ENCODE measurements at regions not wholly inside any gene's neighbourhood (a gene's known extent, or its start where the extent isn't known, plus 50 kb on each side); places are given as distances from the start of the nearest gene placed in this dataset.
"Not testable (repeated sequence)": the region's sequence is repeated elsewhere in the genome, so short reads cannot be mapped to it uniquely, and the experiment has no call there.

DNA sequence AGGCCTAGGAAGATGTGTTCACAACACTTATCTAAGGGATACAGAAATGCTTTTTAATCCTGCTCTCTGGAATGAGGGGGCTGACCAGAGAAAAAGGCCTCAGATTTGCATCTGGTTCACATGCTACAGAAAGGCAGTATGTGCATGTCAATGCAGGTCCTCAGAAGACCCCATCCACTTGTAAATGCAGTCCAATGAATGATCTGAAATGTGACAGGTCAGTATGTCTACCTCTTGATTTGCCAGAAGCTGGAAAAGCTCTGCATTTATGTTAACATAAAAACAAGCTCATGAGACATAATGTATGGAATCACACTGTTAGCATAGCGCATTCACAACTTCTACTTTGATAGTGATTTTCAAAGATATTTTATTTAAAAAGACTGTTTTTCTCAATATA lies 367.4 kb upstream of the CHORDC1 start:
- no peak for DNase-seq (ENCODE audit: low read depth)

DNA sequence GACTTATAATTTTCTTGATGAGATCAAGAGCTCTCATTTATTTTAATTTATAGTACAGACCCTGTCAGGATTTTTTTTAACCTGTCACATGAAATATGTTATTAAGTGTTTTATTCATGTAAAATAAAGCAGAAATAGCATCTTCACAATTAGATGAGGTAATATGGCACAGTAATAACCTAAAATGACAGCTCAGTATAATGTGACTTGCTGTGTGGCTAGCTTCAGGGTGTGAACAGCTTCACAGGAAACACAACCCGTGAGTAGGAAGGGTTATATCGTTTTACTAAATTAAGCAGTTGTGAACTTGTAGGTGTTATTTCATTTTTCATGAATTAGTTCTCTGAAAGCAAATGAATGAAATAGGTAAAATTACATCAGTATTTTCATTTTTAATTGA lies 366.9 kb upstream of the CHORDC1 start:
- DNase-seq (ENCODE audit: low read depth): no peak

DNA sequence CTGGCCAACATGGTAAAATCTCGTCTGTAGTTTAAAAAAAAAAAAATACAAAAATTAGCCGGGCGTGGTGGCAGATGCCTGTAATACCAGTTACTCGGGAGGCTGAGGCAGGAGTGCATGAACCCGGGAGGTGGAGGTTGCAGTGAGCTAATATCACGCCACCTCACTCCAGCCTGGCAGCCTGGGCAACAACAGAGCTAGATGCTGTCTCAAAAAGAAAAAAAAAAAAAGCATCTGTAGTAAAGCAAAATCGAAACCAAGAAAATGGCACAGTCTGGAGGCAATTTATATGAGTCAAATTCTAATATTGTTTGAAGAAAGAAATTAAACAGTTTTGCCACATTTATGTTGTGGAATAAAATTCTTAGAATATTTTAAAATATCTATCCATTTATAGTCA lies 365.0 kb upstream of the CHORDC1 start:
- DNase-seq (ENCODE audit: low read depth): no peak

GRCh38 chr11:90585491-90585890 lies 362.6 kb upstream of the CHORDC1 start:
- DNase-seq (ENCODE audit: low read depth): no peak

- not testable (repeated sequence) for DNase-seq (ENCODE audit: low read depth)
These were observed 360.1 kb upstream of the CHORDC1 start for GRCh38 chr11:90582999-90583398.

DNA sequence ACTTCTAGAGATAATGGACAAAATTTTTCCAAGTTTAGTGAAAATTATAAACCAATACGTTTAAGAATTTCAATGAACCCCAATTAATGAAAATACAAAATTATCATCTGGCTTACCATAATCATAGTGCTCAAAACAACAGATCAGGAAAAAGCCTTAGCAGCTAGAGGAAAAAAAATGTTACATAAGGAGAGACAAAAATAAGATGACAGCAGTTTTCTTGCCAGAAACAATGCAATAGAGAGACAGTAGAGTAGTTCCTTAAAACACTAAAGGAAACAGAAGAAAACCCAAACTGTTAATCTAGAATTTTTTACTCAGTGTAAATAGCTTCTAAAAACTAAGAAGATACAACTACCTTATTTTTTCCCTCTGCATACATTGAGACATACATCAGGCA lies 341.7 kb upstream of the CHORDC1 start:
- no peak for DNase-seq (ENCODE audit: low read depth)

DNA sequence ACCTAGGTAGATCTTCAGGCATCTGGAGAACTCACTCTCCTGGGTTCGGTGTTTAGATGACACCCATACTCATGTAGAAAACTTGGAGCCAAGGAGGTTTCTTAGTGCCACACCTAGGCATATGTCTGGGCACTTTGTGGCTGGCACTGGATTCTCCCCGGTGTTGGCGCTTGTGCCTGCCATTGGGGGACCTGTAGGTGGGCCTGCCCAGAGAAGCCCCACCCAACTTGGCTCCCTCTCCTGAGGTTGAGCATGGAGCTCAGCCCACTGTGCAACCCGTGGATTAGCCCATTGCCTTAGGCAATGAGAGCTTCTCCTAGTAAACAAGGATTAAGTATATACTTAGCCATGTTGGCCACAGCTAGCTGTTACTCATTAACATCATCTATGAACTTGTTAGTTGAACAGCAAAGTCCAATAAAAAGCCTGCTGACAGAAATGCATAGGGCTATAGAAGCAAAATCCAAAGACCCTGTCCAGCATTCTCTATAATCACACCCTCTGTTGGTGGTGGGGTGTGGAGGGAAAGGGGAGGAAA lies 335.5 kb upstream of the CHORDC1 start:
- no peak for DNase-seq (ENCODE audit: low read depth)

DNA sequence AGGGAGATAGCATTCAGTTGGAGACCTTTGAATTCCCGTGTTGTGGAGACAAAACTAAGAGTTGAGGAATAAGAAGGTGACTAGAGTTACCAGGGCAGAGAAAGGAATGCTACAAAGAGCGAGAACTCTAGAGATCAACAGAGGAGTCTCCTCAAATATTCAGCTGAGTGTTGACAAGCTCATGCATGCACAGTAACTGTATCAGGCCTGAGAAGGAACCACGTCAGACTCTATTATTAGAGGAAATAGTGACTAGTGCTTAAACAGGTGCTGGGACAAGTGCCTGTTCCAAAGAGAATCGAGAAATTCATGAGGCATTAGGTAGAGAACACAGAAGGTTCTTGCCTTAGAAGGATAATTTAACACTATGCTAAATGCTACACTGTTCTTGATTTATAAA lies 333.8 kb upstream of the CHORDC1 start:
- no peak for DNase-seq (ENCODE audit: low read depth)

DNA sequence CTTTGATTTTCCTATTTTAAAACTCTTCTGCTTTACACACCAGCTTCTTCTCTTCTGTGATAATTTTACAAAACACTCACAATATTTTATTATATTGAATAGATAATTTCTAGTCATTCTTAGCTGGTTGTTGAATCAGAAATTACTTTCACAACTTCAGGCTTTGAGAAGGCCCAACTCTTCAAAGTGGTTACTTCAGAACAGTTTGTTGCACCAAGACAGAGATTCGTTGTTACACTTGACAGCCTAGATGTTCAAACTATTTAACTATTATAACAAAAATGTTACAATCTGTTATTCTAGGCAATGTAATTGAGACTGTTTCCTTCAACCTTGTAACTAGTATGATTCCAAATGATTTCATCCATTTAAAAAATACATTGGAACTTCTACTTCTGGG lies 333.2 kb upstream of the CHORDC1 start:
- no peak for DNase-seq (ENCODE audit: low read depth)

GRCh38 chr11:90555477-90555876 lies 332.6 kb upstream of the CHORDC1 start:
- no peak for DNase-seq (ENCODE audit: low read depth)

- DNase-seq (ENCODE audit: low read depth): no peak
These were observed 319.2 kb upstream of the CHORDC1 start for GRCh38 chr11:90542092-90542491.

DNA sequence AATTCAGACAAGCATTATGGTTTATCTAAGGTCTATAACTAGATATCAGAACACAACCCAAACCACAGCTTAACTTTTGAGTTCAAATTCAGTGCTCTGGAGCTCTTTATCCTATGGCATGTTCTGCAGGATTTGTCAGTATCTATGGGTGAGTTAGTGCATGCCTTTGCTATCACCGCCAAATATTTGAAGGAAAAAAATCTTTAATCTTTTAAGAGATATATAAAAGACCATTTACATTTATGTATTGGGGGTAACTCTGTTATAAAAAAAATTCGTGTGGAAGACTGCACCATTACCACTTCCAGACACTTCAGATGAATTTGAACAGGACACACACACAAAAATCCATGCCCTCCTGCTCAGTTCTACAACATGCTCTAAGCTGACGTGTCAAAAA lies 313.5 kb upstream of the CHORDC1 start:
- DNase-seq (ENCODE audit: low read depth): no peak

DNA sequence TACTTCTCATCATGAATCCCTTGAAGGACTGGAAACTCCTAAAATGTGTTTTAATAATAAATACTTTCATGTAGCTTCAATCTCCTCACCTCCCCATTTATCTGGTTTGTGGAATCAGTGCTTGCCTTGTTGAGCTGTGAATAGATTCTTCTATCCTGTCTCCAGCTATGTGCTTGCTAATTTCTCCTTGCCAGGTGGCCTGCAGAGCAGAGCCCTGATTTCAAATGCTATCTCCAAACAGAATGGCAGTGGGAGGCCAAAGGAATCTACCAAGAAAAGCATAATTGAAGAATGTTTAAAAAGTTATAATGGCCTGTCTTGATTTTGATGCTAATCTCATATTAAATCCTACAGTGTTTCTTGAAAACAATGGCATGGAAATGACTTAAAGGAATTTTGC lies 309.3 kb upstream of the CHORDC1 start:
- DNase-seq (ENCODE audit: low read depth): no peak

GRCh38 chr11:90531001-90531400 lies 308.2 kb upstream of the CHORDC1 start:
- no peak for DNase-seq (ENCODE audit: low read depth)

- no peak for DNase-seq (ENCODE audit: low read depth)
These were observed 303.1 kb upstream of the CHORDC1 start for GRCh38 chr11:90525962-90526361.

DNA sequence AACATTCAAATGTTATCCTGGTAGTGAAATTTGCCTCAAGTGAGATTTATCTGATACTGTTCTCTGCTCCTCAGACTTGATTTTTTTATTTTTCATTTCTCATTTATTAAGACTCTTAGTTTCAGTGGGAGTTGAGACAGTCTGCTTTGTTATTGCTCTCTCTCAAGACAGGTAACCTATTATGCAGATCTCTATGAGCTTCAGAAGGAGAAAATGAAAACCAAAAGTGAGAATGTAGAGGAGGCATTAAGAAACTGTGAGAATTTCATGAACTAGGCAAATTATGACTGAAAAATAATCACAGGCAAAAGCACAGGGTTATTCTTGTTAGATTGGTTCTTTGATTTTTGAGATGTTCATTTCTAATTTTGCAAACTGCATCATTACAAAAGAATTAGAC lies 290.0 kb upstream of the CHORDC1 start:
- no peak for DNase-seq (ENCODE audit: low read depth)

DNA sequence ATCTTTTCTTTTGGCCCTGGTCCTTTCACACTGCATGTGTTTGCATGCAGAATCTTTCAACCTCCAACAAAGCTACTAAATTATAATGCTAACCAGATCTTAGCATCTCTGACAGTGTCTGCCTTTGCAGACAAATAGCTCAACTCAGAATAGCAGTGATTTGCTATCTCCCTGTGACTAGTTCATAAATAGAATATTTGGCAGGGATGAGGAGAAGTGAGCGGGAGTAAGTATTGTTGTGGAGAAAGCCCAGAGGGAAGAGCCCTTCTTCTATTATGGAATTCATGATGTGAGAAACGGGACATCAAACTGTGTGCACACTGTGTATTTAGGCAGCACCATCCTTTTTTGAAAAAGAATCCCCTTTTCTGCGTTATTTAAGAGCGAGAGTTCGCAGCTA lies 288.0 kb upstream of the CHORDC1 start:
- DNase-seq (ENCODE audit: low read depth): no peak

- no peak for DNase-seq (ENCODE audit: low read depth)
These were observed 278.2 kb upstream of the CHORDC1 start for GRCh38 chr11:90500922-90501568.

DNA sequence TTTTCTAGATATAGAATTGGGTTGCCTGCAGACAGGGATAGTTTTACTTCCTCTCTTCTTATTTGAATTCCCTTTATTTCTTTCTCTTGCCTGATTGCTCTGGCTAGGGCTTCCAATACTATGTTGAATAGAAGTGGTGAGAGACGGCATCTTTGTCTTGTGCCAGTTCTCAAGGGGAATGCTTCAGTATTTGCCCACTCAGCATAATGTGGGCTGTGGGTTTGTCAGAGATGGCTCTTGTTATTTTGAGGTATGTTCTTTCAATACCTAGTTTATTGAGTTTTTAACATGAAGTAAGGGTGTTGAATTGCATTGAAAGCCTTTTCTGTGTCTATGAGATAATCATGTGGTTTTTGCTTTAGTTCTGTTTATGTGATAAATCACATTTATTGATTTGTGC lies 273.9 kb upstream of the CHORDC1 start:
- DNase-seq (ENCODE audit: low read depth): no peak

GRCh38 chr11:90493379-90493778 lies 270.5 kb upstream of the CHORDC1 start:
- DNase-seq (ENCODE audit: low read depth): no peak

GRCh38 chr11:90491466-90491865 lies 268.6 kb upstream of the CHORDC1 start:
- no peak for DNase-seq (ENCODE audit: low read depth)

DNA sequence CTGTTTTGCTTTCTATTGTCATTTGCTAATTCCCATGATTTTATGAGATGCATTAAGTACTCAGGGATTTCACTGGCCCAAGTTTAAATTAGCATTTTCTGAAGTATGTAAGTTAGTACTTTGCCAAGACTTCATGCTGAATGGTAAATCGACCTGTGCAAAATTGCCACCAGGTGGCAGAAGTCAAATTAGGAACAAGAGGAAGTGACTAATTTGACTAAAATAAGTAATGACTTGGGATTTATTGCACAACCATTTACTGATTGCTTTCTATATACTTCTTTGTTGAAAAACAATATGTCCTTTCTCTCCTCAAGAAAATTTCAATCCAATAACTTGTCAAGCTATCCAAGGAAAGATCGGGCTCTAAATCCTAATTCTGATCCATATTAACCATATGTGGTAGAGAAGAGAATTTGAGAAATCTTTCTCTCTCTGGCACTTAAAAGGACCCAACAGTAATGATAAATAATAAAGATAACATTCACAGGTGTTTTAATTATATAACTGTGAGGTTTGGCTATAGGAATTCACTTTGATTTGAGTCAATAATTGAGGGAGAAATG lies 253.7 kb upstream of the CHORDC1 start:
- peak; percentile 1 for DNase-seq (ENCODE audit: low read depth)

GRCh38 chr11:90468923-90469322 lies 246.1 kb upstream of the CHORDC1 start:
- DNase-seq (ENCODE audit: low read depth): no peak

- DNase-seq (ENCODE audit: low read depth): no peak
These were observed 242.7 kb upstream of the CHORDC1 start for GRCh38 chr11:90465553-90465952.
